Large intestine (tissue), 3 donors: ENCODE measurements at regions not wholly inside any gene's neighbourhood (a gene's known extent, or its start where the extent isn't known, plus 50 kb on each side); places are given as distances from the start of the nearest gene placed in this dataset.
"Not testable (repeated sequence)": the region's sequence is repeated elsewhere in the genome, so short reads cannot be mapped to it uniquely, and the experiment has no call there.

Source experiments
- DNase-seq, 2 donors: peaks; one replicate each; pipeline versions ENCODE4 v3.0.0 to v3.0.0-alpha.2; 2013
- H3K27ac ChIP-seq: one replicate; pipeline ENCODE4 v1.5.1; 2013; ENCODE audit warnings: low read length
- H3K27me3 ChIP-seq: 2 replicates; pipeline ENCODE4 v1.6.1; 2013; ENCODE audit warnings: low read length; ENCODE audit not compliant: control insufficient read depth, insufficient read depth
- H3K36me3 ChIP-seq: 2 replicates; pipeline ENCODE4 v1.6.1; 2013; ENCODE audit warnings: low read length; ENCODE audit not compliant: control insufficient read depth, insufficient read depth
- H3K4me1 ChIP-seq: one replicate; pipeline ENCODE4 v1.6.1; 2013; ENCODE audit warnings: low read length; ENCODE audit not compliant: control insufficient read depth, insufficient read depth
- H3K4me3 ChIP-seq: one replicate; pipeline ENCODE4 v1.5.1; 2013; ENCODE audit warnings: low read length
- H3K9me3 ChIP-seq: one replicate; pipeline ENCODE4 v1.6.1; 2013; ENCODE audit warnings: mild to moderate bottlenecking, low read depth, low read length, moderate library complexity; ENCODE audit not compliant: control insufficient read depth
- WGBS: methylation state at CpG from one replicate; pipeline ENCODE4 v1.1.5; 2013; ENCODE audit warnings: low lambda C conversion rate; ENCODE audit not compliant: insufficient coverage; 5-methylcytosine and 5-hydroxymethylcytosine counted together

DNA sequence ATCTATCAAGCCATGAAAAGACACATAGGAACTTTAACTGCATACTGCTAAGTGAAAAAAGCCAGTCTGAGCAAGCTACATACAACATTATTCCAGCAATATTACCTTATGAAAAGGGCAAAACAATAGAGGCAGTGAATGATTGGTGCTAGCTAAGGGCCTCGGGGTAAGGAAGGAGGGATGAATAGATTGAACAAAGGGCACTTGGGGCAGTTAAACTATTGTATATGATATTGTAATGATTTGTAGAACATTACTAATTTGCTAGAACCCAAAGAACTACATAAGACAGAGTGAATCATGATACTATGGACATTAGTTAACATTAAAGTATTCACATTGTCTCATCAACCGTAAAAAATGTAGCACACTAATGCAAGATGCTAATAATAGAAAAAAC lies 218.3 kb downstream of the FBXO4 start:
- Histone ChIP-seq H3K4me3 (no peak overlapping the region), H3K27me3 (no peaks in the 10 kb centered on the region), H3K27ac (no peak overlapping the region), H3K9me3 (no peaks in the 10 kb centered on the region), H3K4me1 (no peaks in the 10 kb centered on the region), H3K36me3 (no peaks in the 10 kb centered on the region)
- 75% methylated on average over 1 of the region's 2 CpGs for WGBS
- DNase-seq = no peak

DNA sequence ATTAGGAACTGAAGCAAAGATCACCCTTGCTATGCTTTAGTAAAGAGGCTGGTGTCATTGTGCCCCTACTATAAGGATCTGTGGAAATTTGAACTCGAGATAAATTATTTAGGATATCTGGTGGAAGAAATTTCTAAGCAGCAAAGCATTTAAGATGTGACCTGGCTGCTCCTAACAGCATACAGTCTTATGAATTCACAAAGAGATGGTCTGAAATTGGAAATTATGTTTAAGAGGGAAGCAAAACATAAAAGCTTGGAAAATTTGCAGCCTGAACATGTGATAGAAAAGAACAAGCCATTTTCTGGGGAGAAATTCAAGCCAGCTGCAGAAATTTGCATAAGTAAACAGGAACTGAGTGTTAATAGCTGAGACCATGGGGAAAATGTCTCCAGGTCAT lies 223.7 kb downstream of the FBXO4 start:
- Histone ChIP-seq H3K9me3 (peaks cover 6% of the 10 kb centered on the region), H3K36me3 (no peaks in the 10 kb centered on the region), H3K4me1 (no peaks in the 10 kb centered on the region), H3K4me3 (no peak overlapping the region), H3K27ac (no peak overlapping the region), H3K27me3 (no peaks in the 10 kb centered on the region)
- WGBS = 67% methylated on average over 1 of the region's 1 CpG
- DNase-seq = no peak

DNA sequence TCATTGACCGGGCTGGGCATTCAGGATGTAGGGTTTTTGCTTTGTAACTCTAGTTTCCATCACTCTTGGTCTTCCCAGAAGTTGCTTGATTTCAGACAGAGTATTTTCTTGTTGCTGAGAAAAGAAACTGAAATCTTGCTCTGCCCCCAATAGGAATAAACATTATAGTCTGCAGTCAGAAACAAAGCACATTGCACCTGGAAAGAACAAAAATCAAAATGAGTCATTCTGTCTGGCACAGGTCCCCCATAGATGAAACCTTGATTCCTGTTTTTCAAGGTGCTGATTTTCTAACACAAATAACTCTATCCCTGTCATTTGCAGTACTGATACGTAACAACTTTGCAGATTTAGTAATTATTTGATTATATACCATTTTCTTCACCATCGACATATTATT lies 232.1 kb downstream of the FBXO4 start:
- WGBS = 42% methylated on average over 2 of the region's 3 CpGs
- H3K4me3 ChIP-seq = no peak overlapping the region
- no peaks in the 10 kb centered on the region for H3K9me3 ChIP-seq
- no peaks in the 10 kb centered on the region for H3K27me3 ChIP-seq
- H3K27ac ChIP-seq = no peak overlapping the region
- no peak for DNase-seq
- no peaks in the 10 kb centered on the region for H3K36me3 ChIP-seq
- no peaks in the 10 kb centered on the region for H3K4me1 ChIP-seq

DNA sequence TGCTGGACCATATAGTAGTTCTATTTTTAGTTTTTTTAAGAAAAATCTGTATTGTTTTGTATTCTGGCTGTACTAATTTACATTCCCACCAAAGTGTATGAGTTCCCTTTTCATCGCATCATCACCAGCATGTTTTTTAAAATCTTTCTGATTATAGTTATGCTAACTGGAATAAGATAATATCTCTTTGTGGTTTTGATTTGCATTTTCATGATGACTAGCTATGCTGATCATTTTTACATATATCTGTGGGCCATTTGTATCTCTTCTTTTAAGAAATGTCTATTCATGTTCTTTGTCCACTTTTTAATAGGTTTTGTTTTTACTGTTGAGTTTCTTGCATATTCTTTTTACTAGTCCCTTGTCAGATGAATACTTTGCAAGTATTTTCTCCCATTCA lies 238.0 kb downstream of the FBXO4 start:
- no peaks in the 10 kb centered on the region for H3K27me3 ChIP-seq
- no peak overlapping the region for H3K27ac ChIP-seq
- H3K4me1 ChIP-seq = no peaks in the 10 kb centered on the region
- WGBS = 100% methylated on average over 1 of the region's 1 CpG
- H3K4me3 ChIP-seq = no peak overlapping the region
- no peak for DNase-seq
- H3K36me3 ChIP-seq = no peaks in the 10 kb centered on the region
- H3K9me3 ChIP-seq = no peaks in the 10 kb centered on the region

DNA sequence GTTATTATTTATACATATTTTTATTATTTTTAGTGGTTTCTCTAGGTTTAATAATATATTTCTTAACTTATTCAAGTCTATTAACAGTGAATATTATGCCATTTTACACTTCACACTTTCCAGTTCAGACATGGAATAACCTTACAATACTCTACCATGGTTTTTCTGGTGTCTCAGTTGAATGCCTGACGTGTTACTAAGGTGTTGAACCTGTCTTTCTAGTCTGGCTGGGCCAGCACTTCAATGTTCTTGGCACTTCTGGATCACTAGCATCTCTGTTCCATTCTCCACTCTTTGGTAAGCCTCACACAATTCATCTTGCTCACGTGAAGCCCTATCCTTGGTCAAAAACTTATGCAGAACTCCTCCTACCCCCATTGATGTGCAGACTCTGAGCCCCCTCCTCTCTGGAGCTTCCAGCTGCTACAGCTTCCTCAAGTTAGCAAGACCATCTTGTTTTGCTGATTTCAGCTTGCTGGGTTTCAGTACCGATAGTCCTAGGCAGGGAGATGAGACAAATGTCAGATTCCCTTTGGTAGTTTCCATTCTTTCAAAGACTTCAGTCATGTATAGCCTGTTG lies 243.1 kb downstream of the FBXO4 start:
- H3K36me3 ChIP-seq = no peaks in the 10 kb centered on the region
- no peak for DNase-seq
- no peaks in the 10 kb centered on the region for H3K9me3 ChIP-seq
- H3K4me3 ChIP-seq = no peak overlapping the region
- H3K27ac ChIP-seq = no peak overlapping the region
- H3K4me1 ChIP-seq = no peaks in the 10 kb centered on the region
- no CpG with 5 or more reads among the region's 3 CpGs for WGBS
- H3K27me3 ChIP-seq = no peaks in the 10 kb centered on the region

DNA sequence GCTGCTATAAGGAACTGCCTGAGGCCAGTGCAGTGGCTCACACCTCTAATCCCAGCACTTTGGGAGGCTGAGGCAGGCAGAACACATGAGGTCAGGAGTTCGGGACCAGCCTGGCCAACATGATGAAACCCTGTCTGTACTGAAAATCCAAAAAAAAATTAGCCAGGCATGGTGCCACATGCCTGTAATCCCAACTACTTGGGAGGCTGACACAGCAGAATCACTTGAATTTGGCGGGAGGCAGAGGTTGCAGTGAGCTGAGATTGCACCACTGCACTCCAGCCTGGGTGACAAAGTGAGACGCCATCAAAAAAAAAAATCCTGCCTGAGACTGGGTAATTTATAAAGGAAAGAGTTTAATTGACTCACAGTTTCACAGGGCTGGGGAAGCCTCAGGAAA lies 247.1 kb upstream of the GHR start:
- not testable (repeated sequence) for DNase-seq

DNA sequence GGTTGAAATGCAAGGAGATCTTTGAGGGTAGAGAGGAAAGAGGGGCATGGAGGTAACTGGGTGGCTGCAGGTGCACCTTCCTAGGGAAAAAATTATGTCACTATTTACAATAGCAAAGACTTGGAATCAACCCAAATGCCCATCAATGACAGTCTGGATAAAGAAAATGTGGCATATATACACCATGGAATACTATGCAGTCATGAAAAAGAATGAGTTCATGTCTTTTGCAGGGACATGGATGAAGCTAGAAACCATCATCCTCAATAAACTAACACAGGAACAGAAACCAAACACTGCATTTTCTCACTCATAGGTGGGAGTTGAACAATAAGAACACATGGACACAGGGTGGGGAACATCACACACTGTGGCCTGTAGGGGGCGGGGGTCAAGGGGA lies 243.4 kb upstream of the GHR start:
- not testable (repeated sequence) for H3K36me3 ChIP-seq, DNase-seq
- WGBS = no CpG with 5 or more reads among the region's 1 CpG

More for the DNA sequence above, 247.1 kb upstream of the GHR start:
- 100% methylated on average over 1 of the region's 3 CpGs for WGBS
- not testable (repeated sequence) for H3K27ac ChIP-seq, H3K27me3 ChIP-seq, H3K4me3 ChIP-seq, H3K9me3 ChIP-seq, H3K4me1 ChIP-seq, H3K36me3 ChIP-seq

DNA sequence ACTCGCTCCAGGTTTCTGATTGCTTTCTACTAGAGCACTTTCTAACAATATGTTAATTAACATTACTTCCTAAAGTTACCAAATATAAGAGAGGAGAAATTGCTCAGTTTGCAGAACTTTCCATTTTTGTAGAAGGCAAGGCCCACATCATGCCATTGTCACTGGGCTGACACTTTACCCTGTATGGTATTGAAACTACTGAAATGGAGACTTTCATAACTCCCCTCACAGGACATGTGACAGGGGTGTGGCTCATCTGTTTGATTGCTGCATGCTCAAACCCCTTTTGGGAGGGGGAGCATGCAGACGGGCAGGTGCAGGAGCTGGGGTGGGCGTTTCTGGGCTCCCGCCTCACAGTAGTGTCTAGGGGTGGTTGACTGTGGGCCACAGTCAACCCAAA lies 206.3 kb upstream of the GHR start:
- no peak overlapping the region for H3K27ac ChIP-seq
- H3K27me3 ChIP-seq = no peaks in the 10 kb centered on the region
- no peaks in the 10 kb centered on the region for H3K9me3 ChIP-seq
- H3K4me3 ChIP-seq = no peak overlapping the region
- DNase-seq = no peak
- no peaks in the 10 kb centered on the region for H3K4me1 ChIP-seq
- H3K36me3 ChIP-seq = no peaks in the 10 kb centered on the region
- WGBS = 100% methylated on average over 1 of the region's 4 CpGs

More for the DNA sequence above, 243.4 kb upstream of the GHR start:
- H3K27me3 ChIP-seq, H3K4me1 ChIP-seq, H3K9me3 ChIP-seq, H3K27ac ChIP-seq, H3K4me3 ChIP-seq: not testable (repeated sequence)

DNA sequence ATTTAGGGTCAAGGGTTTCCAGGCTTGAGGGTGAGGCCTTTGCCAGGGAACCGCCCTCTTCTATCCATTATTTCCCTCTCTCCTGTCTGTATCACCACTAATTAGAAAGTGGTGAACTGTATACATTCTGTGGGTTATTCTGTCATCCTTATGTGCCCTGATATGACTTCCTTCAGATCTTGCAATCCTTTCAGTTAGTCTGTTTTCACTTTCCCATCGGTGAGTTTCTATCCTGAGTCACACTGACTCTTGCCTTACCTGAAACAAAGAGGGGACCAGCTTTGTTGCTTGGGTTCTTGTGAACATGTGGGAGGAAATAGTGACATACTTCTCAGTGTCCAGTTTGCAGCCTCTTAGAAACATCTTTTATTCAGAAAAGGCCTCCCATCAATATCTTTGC lies 205.4 kb upstream of the GHR start:
- Histone ChIP-seq H3K27ac (no peak overlapping the region), H3K27me3 (no peaks in the 10 kb centered on the region), H3K36me3 (no peaks in the 10 kb centered on the region), H3K4me1 (no peaks in the 10 kb centered on the region), H3K9me3 (no peaks in the 10 kb centered on the region), H3K4me3 (no peak overlapping the region)
- DNase-seq = no peak
- 100% methylated on average over 1 of the region's 2 CpGs for WGBS

DNA sequence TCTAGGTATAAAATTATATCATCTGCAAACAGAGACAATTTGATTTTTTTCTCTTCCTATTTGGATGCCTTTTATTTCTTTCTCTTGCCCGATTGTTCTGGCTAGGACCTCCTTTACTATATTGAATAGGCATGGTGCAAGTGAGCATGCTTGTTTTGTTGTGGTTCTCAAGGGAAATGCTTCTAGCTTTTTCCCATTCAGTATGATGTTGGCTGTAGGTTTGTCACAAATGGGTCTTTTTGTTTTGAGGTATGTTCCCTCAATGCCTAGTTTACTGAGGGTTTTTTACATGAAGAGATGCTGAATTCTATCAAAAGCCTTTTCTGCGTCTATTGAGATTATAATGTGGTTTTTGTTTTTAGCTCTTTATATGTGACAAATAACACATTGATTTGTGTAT lies 198.2 kb upstream of the GHR start:
- Histone ChIP-seq H3K27me3 (no peaks in the 10 kb centered on the region), H3K4me1 (no peaks in the 10 kb centered on the region), H3K4me3 (no peak overlapping the region), H3K9me3 (no peaks in the 10 kb centered on the region), H3K27ac (no peak overlapping the region), H3K36me3 (no peaks in the 10 kb centered on the region)
- WGBS = 80% methylated on average over 1 of the region's 2 CpGs
- DNase-seq = no peak

DNA sequence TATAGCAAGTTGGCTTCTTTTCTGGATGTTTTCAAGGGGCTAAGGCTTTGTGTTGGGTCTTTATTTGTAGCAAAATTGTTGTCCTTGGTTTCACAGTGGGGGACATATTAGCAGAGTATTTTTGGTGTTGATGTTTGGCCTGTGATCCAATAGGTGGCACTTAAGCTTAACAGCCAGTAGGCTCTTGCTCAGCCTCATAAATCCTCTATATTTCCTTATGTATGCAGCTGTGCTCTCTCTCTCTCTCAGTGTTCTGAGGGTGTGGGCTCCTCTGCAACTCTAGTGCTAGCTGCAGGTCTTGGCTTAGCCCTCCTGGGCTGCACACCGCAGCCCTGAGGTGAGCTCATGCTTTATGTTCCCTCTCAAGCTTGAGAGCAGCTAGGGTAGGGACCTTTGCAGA lies 195.0 kb upstream of the GHR start:
- Histone ChIP-seq H3K9me3 (no peaks in the 10 kb centered on the region), H3K27ac (no peak overlapping the region), H3K4me1 (no peaks in the 10 kb centered on the region), H3K4me3 (no peak overlapping the region), H3K27me3 (no peaks in the 10 kb centered on the region), H3K36me3 (no peaks in the 10 kb centered on the region)
- no CpG with 5 or more reads among the region's 1 CpG for WGBS
- DNase-seq = no peak
